ENCODE measurements at regions not wholly inside any gene's neighbourhood (a gene's known extent, or its start where the extent isn't known, plus 50 kb on each side); places are given as distances from the start of the nearest gene placed in this dataset.
"Not testable (repeated sequence)": the region's sequence is repeated elsewhere in the genome, so short reads cannot be mapped to it uniquely, and the experiment has no call there.

DNA sequence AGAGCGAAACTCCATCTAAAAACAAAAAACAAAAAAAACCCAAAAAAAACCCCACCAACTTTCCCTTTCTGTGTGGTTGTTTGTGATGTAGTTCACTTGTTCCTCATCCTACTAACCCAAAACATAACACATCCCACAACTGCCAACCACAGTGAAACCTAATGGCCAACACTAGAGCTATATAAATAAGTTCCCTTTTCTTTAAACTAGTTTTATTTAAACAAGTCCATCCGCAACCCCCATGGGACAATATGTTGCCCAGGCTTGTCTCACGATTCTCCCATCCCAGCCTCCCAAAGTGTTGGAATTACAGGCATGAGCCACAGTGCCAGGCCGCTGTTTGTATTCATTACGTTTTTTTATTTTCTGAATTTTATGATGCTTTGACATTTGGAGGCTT lies 71.2 kb upstream of the ADGRE5 start:
- H3K4me3 ChIP-seq, result no peak overlapping the region
- H3K36me3 ChIP-seq, result no peaks in the 10 kb centered on the region
- TF ChIP-seq POLR2A (IDR thresholded peaks at IDR 0.05) (no peak), POLR2AphosphoS5 (IDR thresholded peaks at IDR 0.05) (no peak), EP300 (IDR thresholded peaks at IDR 0.05) (no peak)
- TF ChIP-seq, protein P1, sequence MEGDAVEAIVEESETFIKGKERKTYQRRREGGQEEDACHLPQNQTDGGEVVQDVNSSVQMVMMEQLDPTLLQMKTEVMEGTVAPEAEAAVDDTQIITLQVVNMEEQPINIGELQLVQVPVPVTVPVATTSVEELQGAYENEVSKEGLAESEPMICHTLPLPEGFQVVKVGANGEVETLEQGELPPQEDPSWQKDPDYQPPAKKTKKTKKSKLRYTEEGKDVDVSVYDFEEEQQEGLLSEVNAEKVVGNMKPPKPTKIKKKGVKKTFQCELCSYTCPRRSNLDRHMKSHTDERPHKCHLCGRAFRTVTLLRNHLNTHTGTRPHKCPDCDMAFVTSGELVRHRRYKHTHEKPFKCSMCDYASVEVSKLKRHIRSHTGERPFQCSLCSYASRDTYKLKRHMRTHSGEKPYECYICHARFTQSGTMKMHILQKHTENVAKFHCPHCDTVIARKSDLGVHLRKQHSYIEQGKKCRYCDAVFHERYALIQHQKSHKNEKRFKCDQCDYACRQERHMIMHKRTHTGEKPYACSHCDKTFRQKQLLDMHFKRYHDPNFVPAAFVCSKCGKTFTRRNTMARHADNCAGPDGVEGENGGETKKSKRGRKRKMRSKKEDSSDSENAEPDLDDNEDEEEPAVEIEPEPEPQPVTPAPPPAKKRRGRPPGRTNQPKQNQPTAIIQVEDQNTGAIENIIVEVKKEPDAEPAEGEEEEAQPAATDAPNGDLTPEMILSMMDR (IDR thresholded peaks at IDR 0.05), result no peak
- no peak overlapping the region for H3K27ac ChIP-seq
- H3K9me3 ChIP-seq, result peaks cover 0 to 4% (median 0%) of the 10 kb centered on the region in 4 donors
- DNase-seq (no peak), ATAC-seq (ENCODE audit: low FRiP score in 2 of 2) (no peak)
- 71 to 74% methylated on average over 5 of the region's 5 CpGs for WGBS, 2 donors
- no peaks in the 10 kb centered on the region for H3K4me1 ChIP-seq
- H3K27me3 ChIP-seq, result no peaks in the 10 kb centered on the region

GRCh38 chr19:14305706-14306105 lies 75.5 kb upstream of the ADGRE5 start:
- no peaks in the 10 kb centered on the region for H3K27me3 ChIP-seq
- no peak overlapping the region for H3K27ac ChIP-seq
- H3K9me3 ChIP-seq, result peaks cover 0 to 4% (median 0%) of the 10 kb centered on the region in 4 donors
- H3K4me1 ChIP-seq, result no peaks in the 10 kb centered on the region
- no peak for TF ChIP-seq POLR2A (IDR thresholded peaks at IDR 0.05)
- no peak for DNase-seq
- WGBS, 2 donors, result 80 to 85% methylated on average over 6 of the region's 6 CpGs
- no peak for ATAC-seq (ENCODE audit: low FRiP score in 2 of 2)
- no peak overlapping the region for H3K4me3 ChIP-seq
- H3K36me3 ChIP-seq, result no peaks in the 10 kb centered on the region

GRCh38 chr19:14301150-14301549 lies 80.1 kb upstream of the ADGRE5 start:
- DNase-seq, result no peak
- Histone ChIP-seq H3K4me3 (no peak overlapping the region), H3K27me3 (no peaks in the 10 kb centered on the region), H3K9me3 (no peaks in the 10 kb centered on the region), H3K4me1 (no peaks in the 10 kb centered on the region), H3K36me3 (no peaks in the 10 kb centered on the region), H3K27ac (no peak overlapping the region)
- TF ChIP-seq, protein P1 (IDR thresholded peaks at IDR 0.05), result no peak
- TF ChIP-seq POLR2AphosphoS5 (IDR thresholded peaks at IDR 0.05) (no peak), POLR2A (IDR thresholded peaks at IDR 0.05) (no peak), EP300 (IDR thresholded peaks at IDR 0.05) (no peak)
- ATAC-seq (ENCODE audit: low FRiP score in 2 of 2), result no peak
- WGBS, 2 donors, result 92 to 94% methylated on average over 6 of the region's 6 CpGs

GRCh38 chr19:14300303-14300702 lies 80.9 kb upstream of the ADGRE5 start:
- no peaks in the 10 kb centered on the region for H3K36me3 ChIP-seq
- H3K9me3 ChIP-seq, result no peaks in the 10 kb centered on the region
- 67 to 77% methylated on average over 6 of the region's 6 CpGs for WGBS, 2 donors
- H3K27me3 ChIP-seq, result no peaks in the 10 kb centered on the region
- no peak overlapping the region for H3K27ac ChIP-seq
- no peaks in the 10 kb centered on the region for H3K4me1 ChIP-seq
- ATAC-seq (ENCODE audit: low FRiP score in 2 of 2) (no peak), DNase-seq (no peak)
- no peak for TF ChIP-seq EP300 (IDR thresholded peaks at IDR 0.05)
- TF ChIP-seq, protein P1 (IDR thresholded peaks at IDR 0.05), result no peak
- TF ChIP-seq POLR2AphosphoS5 (IDR thresholded peaks at IDR 0.05), result no peak
- TF ChIP-seq POLR2A (IDR thresholded peaks at IDR 0.05), result no peak
- no peak overlapping the region for H3K4me3 ChIP-seq

- not testable (repeated sequence) for H3K36me3 ChIP-seq; H3K27me3 ChIP-seq; DNase-seq; H3K9me3 ChIP-seq; H3K27ac ChIP-seq; H3K4me1 ChIP-seq; H3K4me3 ChIP-seq; ATAC-seq (ENCODE audit: low FRiP score in 2 of 2)
- WGBS, 2 donors, result 92 to 93% methylated on average over 13 of the region's 13 CpGs
Measured at GRCh38 chr19:14299224-14299827, 81.9 kb upstream of the ADGRE5 start.

DNA sequence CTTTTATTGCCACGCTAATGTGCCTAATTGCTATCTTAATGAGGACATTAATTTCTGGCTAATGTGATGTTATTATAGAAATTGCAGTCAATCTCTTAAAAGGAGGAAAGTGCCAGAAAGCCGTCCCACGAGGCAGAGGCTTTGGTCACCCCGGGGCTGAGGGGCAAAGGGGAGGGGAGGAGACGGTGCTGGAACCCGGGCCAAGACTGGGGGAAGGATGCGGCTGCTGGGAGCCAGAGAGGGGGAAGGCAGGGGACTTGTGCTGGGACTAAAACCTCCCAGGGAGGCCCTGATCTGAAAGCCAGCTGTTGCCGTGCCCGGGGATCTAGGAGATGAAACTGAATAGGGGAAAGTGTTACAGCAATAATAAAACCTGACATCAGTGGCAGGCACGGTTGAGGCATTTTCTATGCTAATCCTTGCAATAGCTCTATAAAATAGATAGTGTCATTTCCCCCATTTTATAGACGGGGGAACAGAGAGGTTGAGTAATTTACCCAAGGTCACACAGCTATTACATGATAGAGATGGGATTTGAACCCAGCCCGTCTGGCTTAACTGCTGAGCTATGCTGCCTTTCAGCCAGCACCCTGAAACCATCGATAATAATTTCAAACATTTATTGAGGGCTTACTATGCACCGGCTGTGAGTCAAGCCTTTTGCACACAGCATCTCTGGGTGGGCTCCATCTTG lies 83.2 kb upstream of the ADGRE5 start:
- not testable (repeated sequence) for H3K9me3 ChIP-seq; H3K4me1 ChIP-seq; H3K27ac ChIP-seq; H3K27me3 ChIP-seq; H3K36me3 ChIP-seq; DNase-seq; ATAC-seq (ENCODE audit: low FRiP score in 2 of 2); H3K4me3 ChIP-seq
- 45 to 52% methylated on average over 12 to 14 of the region's 14 CpGs for WGBS, 2 donors

GRCh38 chr19:14294974-14295373 lies 86.3 kb upstream of the ADGRE5 start:
- ATAC-seq (ENCODE audit: low FRiP score in 2 of 2), result peak in 1 of 2 donors; percentile 41
- WGBS, 2 donors, result 69 to 77% methylated on average over 5 of the region's 5 CpGs

GRCh38 chr19:14293816-14294170 lies 87.5 kb upstream of the ADGRE5 start:
- ATAC-seq (ENCODE audit: low FRiP score in 2 of 2), result peak in 1 of 2 donors; percentile 7
- not testable (repeated sequence) for H3K4me1 ChIP-seq, DNase-seq, H3K36me3 ChIP-seq, H3K4me3 ChIP-seq, H3K27ac ChIP-seq, H3K9me3 ChIP-seq, H3K27me3 ChIP-seq
- 24 to 26% methylated on average over 7 of the region's 7 CpGs for WGBS, 2 donors

More at GRCh38 chr19:14294974-14295373, 86.3 kb upstream of the ADGRE5 start:
- not testable (repeated sequence) for H3K9me3 ChIP-seq, H3K4me3 ChIP-seq, H3K36me3 ChIP-seq, DNase-seq, H3K27ac ChIP-seq, H3K4me1 ChIP-seq, H3K27me3 ChIP-seq

DNA sequence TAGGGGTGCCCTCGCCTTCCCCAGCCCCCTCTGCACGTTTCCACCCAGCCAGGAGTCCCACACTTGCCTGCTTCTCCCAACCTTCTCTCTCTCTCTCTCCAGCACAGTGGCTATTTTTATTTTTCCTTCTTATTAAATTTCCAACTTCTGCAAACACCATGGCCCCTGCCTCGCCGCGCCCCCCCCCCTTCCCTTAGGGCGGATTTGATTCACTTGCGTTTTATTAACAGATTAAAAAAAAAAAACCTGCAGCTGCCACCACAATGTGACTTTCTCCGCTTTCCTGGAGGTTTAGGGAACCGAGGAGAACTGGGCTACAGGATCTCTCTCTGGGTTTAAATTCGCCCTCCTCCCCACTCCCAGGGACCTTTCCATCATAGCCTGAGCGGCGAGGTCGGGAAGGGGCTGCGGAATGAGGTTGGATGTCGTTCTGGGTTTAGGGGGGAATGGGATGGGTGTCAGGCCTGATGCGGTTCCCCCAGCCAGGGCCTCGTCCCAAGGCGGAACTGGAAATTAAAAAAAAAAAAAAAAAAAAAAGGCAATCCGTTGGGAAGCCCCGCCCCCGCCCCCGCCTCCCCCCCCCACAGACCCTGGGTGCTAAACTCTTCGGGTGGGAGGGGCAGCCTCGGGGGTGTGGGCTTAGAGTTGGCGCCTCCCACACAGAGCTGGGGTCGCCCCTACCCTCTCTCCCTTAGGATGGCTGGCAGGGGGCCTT lies 87.3 kb upstream of the ADGRL1 start:
- not testable (repeated sequence) for H3K9me3 ChIP-seq; H3K27me3 ChIP-seq; H3K4me1 ChIP-seq; ATAC-seq (ENCODE audit: low FRiP score in 2 of 2); H3K36me3 ChIP-seq; DNase-seq; H3K27ac ChIP-seq
- WGBS, 2 donors, result 11 to 24% methylated on average over 13 to 26 of the region's 26 CpGs
- peak overlapping the region in 1 of 4 donors; percentile 17 for H3K4me3 ChIP-seq
